H1 (cell line): ENCODE measurements at regions not wholly inside any gene's neighbourhood (a gene's known extent, or its start where the extent isn't known, plus 50 kb on each side); places are given as distances from the start of the nearest gene placed in this dataset.

ENCODE experiments used
- CTCF ChIA-PET: fragments of 300-600 bp; sonication (Branson Sonifier 250); formaldehyde crosslinking; loops from one replicate; lab custom pipeline; 2021; ENCODE audit not compliant: partially characterized antibody; lab: Charles Lee
- POLR2A ChIA-PET: fragments of 300-600 bp; sonication (Branson Sonifier 250); formaldehyde crosslinking; loops from one replicate; lab custom pipeline; 2021; ENCODE audit warnings: inconsistent platforms; ENCODE audit not compliant: partially characterized antibody; lab: Charles Lee
- DNase-seq, 2 experiments: peaks; one replicate each; pipeline versions ENCODE4 v3.0.0 to v3.0.0-alpha.2; 2010 to 2022; ENCODE audit warnings: low spot score in 2 of 2, low read depth in 1 of 2, mixed read lengths in 1 of 2
- FAIRE-seq: peaks from 2 replicates; lab custom pipeline; 2011; peaks lifted over from hg19 to GRCh38; lab: Jason Lieb, UNC
- H2AFZ ChIP-seq: 2 replicates; pipeline ENCODE4 v1.8.1; 2012; ENCODE audit warnings: low read length, inconsistent platforms
- H2AK5ac ChIP-seq: 2 replicates; pipeline ENCODE4 v1.6.1; 2013; ENCODE audit warnings: low read depth, low read length
- H2BK120ac ChIP-seq: replicated peaks from 2 replicates; pipeline ENCODE3; 2013; ENCODE audit warnings: low read depth, low read length, inconsistent platforms
- H2BK12ac ChIP-seq: 2 replicates; pipeline ENCODE4 v1.6.1; 2013; ENCODE audit warnings: low read depth, low read length
- H2BK15ac ChIP-seq: 2 replicates; pipeline ENCODE4 v1.6.1; 2013; ENCODE audit warnings: low read length
- H2BK20ac ChIP-seq: 2 replicates; pipeline ENCODE4 v1.6.1; 2013; ENCODE audit warnings: low read length
- H2BK5ac ChIP-seq: 2 replicates; pipeline ENCODE4 v1.6.1; 2013; ENCODE audit warnings: low read depth, low read length
- H3K14ac ChIP-seq: 2 replicates; pipeline ENCODE4 v1.6.1; 2013; ENCODE audit warnings: inconsistent platforms; ENCODE audit not compliant: insufficient read length
- H3K18ac ChIP-seq: 2 replicates; pipeline ENCODE4 v1.6.1; 2013; ENCODE audit warnings: low read length; ENCODE audit errors: extremely low read depth
- H3K23ac ChIP-seq: 2 replicates; pipeline ENCODE4 v1.6.1; 2013; ENCODE audit warnings: inconsistent platforms; ENCODE audit not compliant: insufficient read length
- H3K23me2 ChIP-seq: 2 replicates; pipeline ENCODE4 v1.6.1; 2013; ENCODE audit warnings: low read depth, low read length
- H3K27ac ChIP-seq: 2 replicates; pipeline ENCODE4 v1.6.1; 2011; ENCODE audit warnings: low read depth, low read length, inconsistent platforms
- H3K27me3 ChIP-seq, 4 experiments: replicated peaks in 1 of 4; 1 replicate in 1 of 4; 2 replicates in 3 of 4; pipeline versions ENCODE4 v1.6.1 to v1.8.1; 2011 to 2013; ENCODE audit warnings: low read length in 3 of 4, mild to moderate bottlenecking in 3 of 4, inconsistent platforms in 2 of 4, mixed read lengths in 2 of 4, moderate library complexity in 1 of 4; ENCODE audit not compliant: control insufficient read depth in 3 of 4, insufficient read depth in 3 of 4; ENCODE audit errors: extremely low read depth in 1 of 4
- H3K36me3 ChIP-seq, 4 experiments: 2 replicates each; pipeline versions ENCODE4 v1.6.1 to v1.8.1; 2011 to 2013; ENCODE audit warnings: mild to moderate bottlenecking in 4 of 4, low read length in 3 of 4, moderate library complexity in 2 of 4, control low read depth in 1 of 4, inconsistent platforms in 1 of 4; ENCODE audit not compliant: insufficient read depth in 4 of 4, control insufficient read depth in 2 of 4
- H3K4ac ChIP-seq: replicated peaks from 2 replicates; pipeline ENCODE3; 2013; ENCODE audit warnings: low read length, low read depth, mixed read lengths, inconsistent platforms; ENCODE audit not compliant: insufficient read length
- H3K4me1 ChIP-seq, 4 experiments: replicated peaks in 1 of 4; 1 replicate in 1 of 4; 2 replicates in 3 of 4; pipeline versions ENCODE4 v1.6.1 to v1.8.1; 2011 to 2013; ENCODE audit warnings: low read length in 3 of 4, inconsistent platforms in 2 of 4, mixed read lengths in 1 of 4; ENCODE audit not compliant: insufficient read depth in 4 of 4, control insufficient read depth in 3 of 4
- H3K4me2 ChIP-seq, 2 experiments: 2 replicates each; pipeline versions ENCODE4 v1.6.1 to v1.8.1; 2011 to 2013; ENCODE audit warnings: low read depth in 2 of 2, low read length in 2 of 2, control low read depth in 1 of 2, inconsistent platforms in 1 of 2, mild to moderate bottlenecking in 1 of 2; ENCODE audit not compliant: insufficient read depth in 1 of 2
- H3K4me3 ChIP-seq, 4 experiments: fragments of 200-600, 300-600 bp in 1 of 4; sonication (generic), shearing (Covaris generic), sonication (Bioruptor Twin) in 1 of 4; 2 replicates each; pipeline versions ENCODE4 v1.5.1 to v1.8.1; 2011 to 2016; ENCODE audit warnings: low read length in 4 of 4, low read depth in 3 of 4, control low read depth in 2 of 4, inconsistent platforms in 2 of 4, mild to moderate bottlenecking in 2 of 4, mixed read lengths in 1 of 4, moderate library complexity in 1 of 4; ENCODE audit not compliant: insufficient read depth in 2 of 4; ENCODE audit errors: extremely low read depth in 1 of 4
- H3K56ac ChIP-seq: replicated peaks from 2 replicates; pipeline ENCODE3; 2013; ENCODE audit warnings: low read depth, mild to moderate bottlenecking, mixed read lengths, low read length, inconsistent platforms; ENCODE audit not compliant: insufficient read length
- H3K79me1 ChIP-seq: 2 replicates; pipeline ENCODE4 v1.6.1; 2013; ENCODE audit warnings: low read depth, low read length, control low read depth
- H3K79me2 ChIP-seq, 2 experiments: 2 replicates each; pipeline versions ENCODE4 v1.6.1 to v1.8.1; 2012 to 2013; ENCODE audit warnings: low read length in 2 of 2, mild to moderate bottlenecking in 2 of 2, inconsistent platforms in 1 of 2; ENCODE audit not compliant: insufficient read depth in 2 of 2, control insufficient read depth in 1 of 2
- H3K9ac ChIP-seq, 4 experiments: replicated peaks in 1 of 4; 1 replicate in 1 of 4; 2 replicates in 3 of 4; pipeline versions ENCODE4 v1.6.1 to v1.8.1; 2011 to 2013; ENCODE audit warnings: low read depth in 3 of 4, low read length in 3 of 4, control low read depth in 2 of 4, mild to moderate bottlenecking in 2 of 4, moderate library complexity in 2 of 4, inconsistent platforms in 1 of 4; ENCODE audit errors: extremely low read depth in 1 of 4
- H3K9me3 ChIP-seq, 2 experiments: 2 replicates each; pipeline versions ENCODE4 v1.6.1 to v1.8.1; 2012 to 2013; ENCODE audit warnings: mild to moderate bottlenecking in 2 of 2, moderate library complexity in 2 of 2, control low read depth in 1 of 2, inconsistent platforms in 1 of 2, low read depth in 1 of 2, low read length in 1 of 2, mixed read lengths in 1 of 2; ENCODE audit not compliant: insufficient read depth in 2 of 2
- H4K20me1 ChIP-seq, 2 experiments: replicated peaks in 1 of 2; 2 replicates each; pipeline versions ENCODE3 to v1.8.1; 2011 to 2013; ENCODE audit warnings: inconsistent platforms in 2 of 2, low read length in 2 of 2, mild to moderate bottlenecking in 1 of 2; ENCODE audit not compliant: insufficient read depth in 2 of 2, control insufficient read depth in 1 of 2
- H4K5ac ChIP-seq: 2 replicates; pipeline ENCODE4 v1.6.1; 2013; ENCODE audit warnings: low read length, low read depth, mixed read lengths, inconsistent platforms; ENCODE audit not compliant: insufficient read length
- H4K8ac ChIP-seq: 2 replicates; pipeline ENCODE4 v1.8.0; 2013; ENCODE audit warnings: mild to moderate bottlenecking, moderate library complexity, low read length, inconsistent platforms; ENCODE audit not compliant: insufficient read depth; ENCODE audit errors: extremely low read depth
- H4K91ac ChIP-seq: replicated peaks from 2 replicates; pipeline ENCODE3; 2013; ENCODE audit warnings: low read length, mixed read lengths, inconsistent platforms; ENCODE audit not compliant: insufficient read length
- WGBS, 2 experiments: shearing (Covaris generic) in 1 of 2; methylation state at CpG; one replicate each; pipeline versions ENCODE4 v1.1.6 to v1.1.7; 2013 to 2015; ENCODE audit warnings: low lambda C conversion rate in 2 of 2, mixed read lengths in 2 of 2, inconsistent platforms in 1 of 2, low coverage in 1 of 2, missing lambda C conversion rate in 1 of 2; ENCODE audit not compliant: insufficient replicate concordance in 2 of 2, insufficient coverage in 1 of 2, insufficient read length in 1 of 2; ENCODE audit errors: extremely low coverage in 1 of 2, missing lambda C conversion rate in 1 of 2; 5-methylcytosine and 5-hydroxymethylcytosine counted together

DNA sequence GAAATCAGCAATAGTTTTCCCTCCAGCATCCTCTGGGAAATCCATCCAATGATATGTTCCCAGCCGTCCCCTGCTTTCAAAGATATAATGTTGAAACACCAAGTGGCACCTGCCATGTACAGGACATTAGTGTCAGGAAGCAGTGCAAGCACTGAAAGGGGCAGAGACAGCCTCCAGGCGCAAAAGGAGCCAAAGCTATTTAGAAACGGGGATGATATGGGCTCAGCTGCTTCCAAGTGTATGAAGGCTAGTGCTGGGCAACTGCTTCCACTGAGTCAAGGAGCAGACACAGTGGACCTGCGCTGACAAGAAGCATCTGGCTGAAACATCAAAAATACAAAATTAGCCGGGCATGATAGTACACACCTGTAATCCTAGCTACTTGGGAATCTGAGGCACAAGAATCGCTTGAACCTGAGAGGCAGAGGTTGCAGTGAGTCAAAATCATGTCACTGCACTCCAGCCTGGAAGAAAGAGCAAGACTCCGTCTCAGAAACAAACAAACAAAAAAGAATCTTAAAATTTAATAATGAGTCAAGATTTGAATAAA, 119.7 kb downstream of the AQP9 start:
- CTCF ChIA-PET, result interaction anchor here (0.6 kb wide), 1 partner anchor 23 kb away, joined by 3 read pairs; no protein-coding TSS in a partner anchor
- Histone ChIP-seq H3K56ac (no peak overlapping the region), H3K14ac (no peak overlapping the region), H3K23ac (no peak overlapping the region), H2BK12ac (no peak overlapping the region), H3K18ac (no peak overlapping the region), H4K8ac (no peak overlapping the region), H2BK120ac (no peak overlapping the region), H4K91ac (no peak overlapping the region), H4K5ac (no peak overlapping the region), H3K4ac (no peak overlapping the region), H3K36me3 (no peaks in the 10 kb centered on the region; a peak in 1 of 8 replicates), H3K9ac (no peak overlapping the region), H3K4me1 (peaks cover 0 to 12% (median 11%) of the 10 kb centered on the region in 4 experiments; a peak in 5 of 7 replicates), H2BK20ac (no peak overlapping the region), H2BK5ac (no peak overlapping the region), H3K4me3 (no peak overlapping the region), H3K4me2 (no peak overlapping the region), H3K27ac (no peak overlapping the region), H2AFZ (no peak overlapping the region; the same call in 1 of the 2 replicates), H2BK15ac (no peak overlapping the region), H3K79me1 (no peaks in the 10 kb centered on the region), H3K79me2 (no peaks in the 10 kb centered on the region), H3K27me3 (no peaks in the 10 kb centered on the region), H2AK5ac (no peak overlapping the region), H4K20me1 (no peaks in the 10 kb centered on the region), H3K9me3 (peaks cover 7 to 10% of the 10 kb centered on the region in 2 experiments; a peak in 2 of 4 replicates), H3K23me2 (no peaks in the 10 kb centered on the region)
- WGBS, 2 experiments, result 89% methylated on average over 7 of the region's 7 CpGs; no CpG with 5 or more reads in 1 of the 2 experiments
- DNase-seq (no peak), FAIRE-seq (no peak)
- POLR2A ChIA-PET, result no interaction called here
